Ovary (tissue), 7 donors: ENCODE measurements at regions not wholly inside any gene's neighbourhood (a gene's known extent, or its start where the extent isn't known, plus 50 kb on each side); places are given as distances from the start of the nearest gene placed in this dataset.

Source experiments
- DNase-seq, 5 donors: peaks; one replicate each; pipeline ENCODE4 v3.0.0-alpha.2; 2019 to 2020
- H3K27ac ChIP-seq, 2 donors: fragments of 200-600 bp; one replicate each; pipeline versions ENCODE4 v1.5.1 to v1.8.0; 2019 to 2022
- H3K27me3 ChIP-seq: fragments of 200-600 bp; one replicate; pipeline ENCODE4 v1.8.0; 2022
- H3K36me3 ChIP-seq: fragments of 200-600 bp; sonication (generic); one replicate; pipeline ENCODE4 v1.5.1; 2019
- H3K4me1 ChIP-seq: one replicate; pipeline ENCODE4 v1.8.1; 2013; ENCODE audit warnings: mild to moderate bottlenecking, moderate library complexity; ENCODE audit not compliant: insufficient read depth
- H3K4me3 ChIP-seq: fragments of 200-600 bp; sonication (generic); one replicate; pipeline ENCODE4 v1.5.1; 2017
- H3K9me3 ChIP-seq, 2 donors: fragments of 200-600 bp in 1 of 2; sonication (generic) in 1 of 2; one replicate each; pipeline versions ENCODE4 v1.5.1 to v1.8.1; 2013 to 2019; ENCODE audit warnings: mild to moderate bottlenecking in 1 of 2, moderate library complexity in 1 of 2
- CTCF ChIP-seq, 3 donors: fragments of 450-650 bp in 2 of 3; fragments of 200-600 bp in 1 of 3; IDR thresholded peaks; one replicate each; pipeline versions ENCODE4 v1.5.1 to v1.8.0; 2016 to 2022; ENCODE audit warnings: antibody characterized with exemption in 3 of 3, mild to moderate bottlenecking in 1 of 3
- EP300 ChIP-seq: sonication (generic); formaldehyde crosslinking; IDR thresholded peaks from one replicate; pipeline ENCODE4 v1.6.1; 2017; ENCODE audit warnings: antibody characterized with exemption
- POLR2A ChIP-seq: fragments of 450-650 bp; IDR thresholded peaks from one replicate; pipeline ENCODE4 v1.6.1; 2017; ENCODE audit warnings: antibody characterized with exemption, mild to moderate bottlenecking, moderate library complexity
- WGBS, 3 donors: extraction: QIAGEN DNeasy Blood & Tissue Kit in 1 of 3; methylation state at CpG; one replicate each; pipeline versions ENCODE4 v1.1.5 to v1.1.7; 2013 to 2017; 5-methylcytosine and 5-hydroxymethylcytosine counted together
- intact Hi-C, 4 donors: fragments of 100-400 bp; cut with DNase I; formaldehyde crosslinking; loops; one replicate each; pipeline versions ENCODE4 v1.11.0 to v1.15.1; 2022 to 2023
- donor health status: DM: no; HTN: no; CAD: no; lungs with moderate emphysema.
- donor health status: DM: no; HTN: no; CAD: no.
- donor health status: Bipolar disorder and iron deficiency.
- donor health status: DM: no; HTN: no; CAD: no.
- donor health status: DM: yes; HTN: yes; CAD: no.

- 40 to 48% (median 41%) methylated on average over 2 of the region's 2 CpGs for WGBS, 3 donors
- no peaks in the 10 kb centered on the region for H3K27me3 ChIP-seq
- intact Hi-C loops: no loop called here
- H3K36me3 ChIP-seq: no peaks in the 10 kb centered on the region
- H3K27ac ChIP-seq: no peak overlapping the region
- H3K4me3 ChIP-seq: no peak overlapping the region
- DNase-seq: no peak
- TF ChIP-seq POLR2A (no peak), EP300 (no peak), CTCF (IDR thresholded peaks at IDR 0.05) (no peak)
- H3K4me1 ChIP-seq: no peaks in the 10 kb centered on the region
- H3K9me3 ChIP-seq: no peaks in the 10 kb centered on the region
These were observed 165.1 kb upstream of the PCSK2 start for GRCh38 chr20:17061715-17062114.

DNA sequence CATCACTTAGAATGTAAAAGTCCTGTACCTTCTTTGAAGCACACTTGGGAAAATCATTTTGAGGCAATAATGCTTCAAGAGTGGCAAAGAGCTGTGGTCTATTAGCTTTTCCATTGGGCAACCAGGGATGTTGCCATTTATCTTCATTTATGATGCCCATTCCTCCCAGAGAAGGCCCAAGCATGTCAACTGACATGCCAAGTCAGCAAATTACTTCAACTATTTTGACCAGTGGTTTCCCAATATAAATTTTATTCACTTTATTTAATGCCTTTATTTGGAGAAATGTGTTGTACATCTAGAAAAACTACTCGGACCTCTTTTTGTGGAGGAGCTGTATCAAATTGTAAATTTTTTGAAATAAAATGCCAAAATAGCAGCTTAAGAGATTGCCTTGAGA, 164.1 kb upstream of the PCSK2 start:
- H3K4me3 ChIP-seq: no peak overlapping the region
- no peak for TF ChIP-seq EP300
- WGBS, 3 donors: 48 to 64% (median 56%) methylated on average over 1 of the region's 1 CpG
- no peaks in the 10 kb centered on the region for H3K36me3 ChIP-seq
- intact Hi-C loops: no loop called here
- no peak overlapping the region for H3K27ac ChIP-seq
- H3K27me3 ChIP-seq: no peaks in the 10 kb centered on the region
- no peaks in the 10 kb centered on the region for H3K9me3 ChIP-seq
- no peaks in the 10 kb centered on the region for H3K4me1 ChIP-seq
- no peak for DNase-seq

DNA sequence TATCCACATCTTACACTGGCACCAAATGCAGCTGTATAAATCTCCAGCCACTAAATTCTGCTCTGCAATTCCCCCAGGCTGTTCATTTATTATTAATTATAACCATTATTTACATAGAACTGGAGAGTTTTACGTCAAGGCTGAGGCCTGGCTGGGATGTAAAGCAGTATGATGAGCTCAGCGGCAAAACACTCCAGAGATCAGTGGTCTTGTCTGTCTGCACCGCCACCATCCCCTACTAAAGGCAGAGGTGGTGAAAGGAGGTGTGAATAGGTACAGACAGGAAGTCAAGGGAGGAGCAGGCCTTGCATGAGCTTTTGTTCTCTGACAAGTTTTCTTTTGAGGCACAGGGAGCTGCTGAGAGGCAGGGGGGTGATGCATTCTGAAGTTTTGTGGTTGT, 159.9 kb upstream of the PCSK2 start:
- TF ChIP-seq POLR2A (no peak), EP300 (no peak), CTCF (IDR thresholded peaks at IDR 0.05) (no peak)
- Histone ChIP-seq H3K4me1 (no peaks in the 10 kb centered on the region), H3K27me3 (no peaks in the 10 kb centered on the region), H3K27ac (no peak overlapping the region), H3K36me3 (no peaks in the 10 kb centered on the region), H3K4me3 (no peak overlapping the region), H3K9me3 (no peaks in the 10 kb centered on the region)
- intact Hi-C loops: no loop called here
- no peak for DNase-seq
- WGBS, 3 donors: 60 to 67% (median 61%) methylated on average over 3 of the region's 3 CpGs

DNA sequence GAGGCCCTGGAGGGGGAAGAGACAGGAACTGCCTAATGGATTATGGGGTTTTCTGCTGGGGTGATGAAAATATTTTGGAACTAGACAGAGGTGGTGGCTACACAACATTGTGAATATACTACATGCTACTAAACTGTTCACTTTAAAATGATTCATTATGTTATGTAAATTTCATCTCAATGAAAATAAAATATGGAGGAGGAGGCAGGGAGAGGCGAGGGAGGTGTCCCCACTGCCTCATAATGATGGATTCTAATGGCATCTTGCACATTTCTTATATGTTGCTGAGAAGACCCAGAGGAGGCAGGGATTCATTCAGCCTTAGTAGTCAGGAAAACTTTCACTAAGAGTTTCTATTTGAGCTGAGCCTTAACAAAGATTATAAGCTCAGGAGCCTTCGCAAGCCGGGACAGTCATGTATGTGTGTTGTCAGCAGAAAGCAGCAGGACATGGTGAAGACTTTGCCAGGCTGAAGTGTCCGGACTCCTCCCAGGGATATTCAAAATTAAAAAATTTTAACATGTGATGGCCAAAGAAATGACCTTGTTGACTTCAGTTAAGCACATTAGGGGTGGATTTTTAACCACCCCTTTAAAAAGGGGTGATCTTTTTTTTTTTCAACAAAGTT, 158.6 kb upstream of the PCSK2 start:
- Histone ChIP-seq H3K4me1 (no peaks in the 10 kb centered on the region), H3K27ac (no peak overlapping the region), H3K36me3 (no peaks in the 10 kb centered on the region), H3K27me3 (no peaks in the 10 kb centered on the region), H3K4me3 (no peak overlapping the region), H3K9me3 (peaks cover 0 to 3% of the 10 kb centered on the region in 2 donors)
- DNase-seq: no peak
- whole genome bisulfite sequencing, 3 donors: 84 to 89% (median 86%) methylated on average over 4 of the region's 4 CpGs
- no peak for TF ChIP-seq EP300
- no peak for TF ChIP-seq CTCF (IDR thresholded peaks at IDR 0.05)
- TF ChIP-seq POLR2A: no peak
- intact Hi-C loops: no loop called here

GRCh38 chr20:17077030-17077429, 149.8 kb upstream of the PCSK2 start:
- 80 to 86% (median 83%) methylated on average over 6 of the region's 6 CpGs for WGBS, 3 donors
- TF ChIP-seq CTCF (IDR thresholded peaks at IDR 0.05) (no peak), EP300 (no peak), POLR2A (no peak)
- Histone ChIP-seq H3K36me3 (no peaks in the 10 kb centered on the region), H3K9me3 (peaks cover 0 to 3% of the 10 kb centered on the region in 2 donors), H3K4me3 (no peak overlapping the region), H3K27ac (no peak overlapping the region), H3K27me3 (no peaks in the 10 kb centered on the region), H3K4me1 (no peaks in the 10 kb centered on the region)
- intact Hi-C loops: loop anchor here in 1 of 4 donors (1.0 kb wide), 1 partner anchor 9 kb away; no protein-coding TSS in a partner anchor
- DNase-seq: no peak
